Ureter (tissue), 1 donor: ENCODE measurements at regions not wholly inside any gene's neighbourhood (a gene's known extent, or its start where the extent isn't known, plus 50 kb on each side); places are given as distances from the start of the nearest gene placed in this dataset.
"Not testable (repeated sequence)": the region's sequence is repeated elsewhere in the genome, so short reads cannot be mapped to it uniquely, and the experiment has no call there.

ENCODE experiments used
- DNase-seq: peaks from one replicate; pipeline ENCODE4 v3.0.0-alpha.2; 2020; ENCODE audit warnings: low spot score
- donor health status: DM: yes; HTN: yes; CAD: no.

DNA sequence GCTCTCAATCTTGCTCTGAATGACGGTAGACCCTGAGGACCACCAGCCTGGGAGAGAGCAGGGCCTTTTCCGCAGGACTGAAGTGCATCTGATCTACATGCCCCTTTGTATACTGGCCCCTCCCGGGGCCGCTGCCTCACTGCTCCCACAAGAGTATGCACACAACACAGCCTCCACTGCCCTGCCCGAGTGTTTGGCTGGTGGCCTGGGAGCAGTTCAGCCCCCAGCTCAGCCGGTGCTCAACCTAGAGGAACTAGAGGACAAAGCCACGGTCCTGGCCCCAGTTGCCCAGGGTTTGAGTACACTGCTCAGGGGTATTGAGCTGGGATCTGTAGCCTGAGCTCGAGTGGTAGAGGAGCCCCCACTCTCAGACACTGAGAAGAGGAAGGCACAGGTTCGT, 118.9 kb upstream of the CAB39 start:
- no peak for DNase-seq

DNA sequence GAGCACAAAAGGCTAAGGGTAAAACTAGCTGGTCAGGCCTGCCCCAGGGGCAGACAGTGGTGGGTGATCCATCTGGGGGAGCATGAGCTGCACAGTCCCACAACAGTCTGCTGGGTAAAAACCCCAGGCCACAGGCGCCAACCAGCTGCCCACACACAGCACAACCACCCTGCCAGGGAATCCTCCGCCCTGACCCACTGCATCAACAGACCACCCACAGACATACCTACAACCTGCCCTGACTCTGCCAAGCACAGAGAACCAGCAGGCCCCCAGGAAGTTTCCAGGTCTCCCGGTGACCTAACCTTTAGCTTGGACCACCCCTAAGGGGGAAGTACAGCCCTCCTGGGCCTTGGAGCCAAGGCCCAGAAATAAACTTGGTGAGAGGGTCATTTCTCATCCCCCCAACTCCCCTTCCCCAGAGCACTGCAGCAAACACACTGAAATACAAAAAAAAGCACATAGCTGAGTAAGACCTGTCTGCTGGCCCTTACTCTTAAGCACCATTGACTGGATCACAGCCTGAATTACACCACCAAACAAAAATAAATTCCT, 118.3 kb upstream of the CAB39 start:
- no peak for DNase-seq

- no peak for DNase-seq
These were observed 112.8 kb upstream of the CAB39 start for GRCh38 chr2:230599853-230600252.

DNA sequence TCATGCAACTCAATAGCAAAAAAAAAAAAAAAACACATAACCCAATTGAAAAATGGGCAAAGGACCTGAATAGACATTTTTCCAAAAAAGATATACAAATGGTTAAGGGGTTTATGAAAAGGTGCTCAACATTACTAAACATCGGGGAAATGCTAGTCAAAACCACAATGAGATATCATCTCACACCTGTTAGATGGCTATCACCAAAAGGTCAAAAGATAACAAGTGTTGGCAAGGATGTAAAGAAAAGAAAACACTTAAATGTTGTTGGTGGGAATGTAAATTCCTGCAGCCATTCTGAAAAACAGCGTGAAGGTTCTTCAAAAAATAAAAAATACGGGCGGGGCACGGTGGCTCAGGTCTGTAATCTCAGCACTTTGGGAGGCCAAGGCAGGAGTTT, 112.4 kb upstream of the CAB39 start:
- DNase-seq = no peak

DNA sequence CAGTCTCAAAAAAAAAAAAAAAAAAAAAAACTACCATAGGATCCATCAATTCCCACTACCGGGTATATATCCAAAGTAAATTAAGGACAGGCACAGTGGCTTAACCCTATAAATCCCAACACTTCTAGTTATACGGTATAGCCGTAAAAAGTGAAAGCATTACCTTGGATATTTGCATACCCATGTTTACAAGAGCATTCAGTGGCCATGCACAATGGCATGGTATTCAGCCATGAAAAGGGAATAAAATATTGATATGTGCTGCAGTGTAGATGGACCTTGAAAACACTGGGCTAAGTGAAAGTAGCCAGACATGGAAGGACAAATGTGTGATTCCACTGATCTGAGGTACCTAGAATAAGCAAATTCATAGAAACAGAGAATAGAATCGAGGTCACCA, 111.8 kb upstream of the CAB39 start:
- no peak for DNase-seq

DNA sequence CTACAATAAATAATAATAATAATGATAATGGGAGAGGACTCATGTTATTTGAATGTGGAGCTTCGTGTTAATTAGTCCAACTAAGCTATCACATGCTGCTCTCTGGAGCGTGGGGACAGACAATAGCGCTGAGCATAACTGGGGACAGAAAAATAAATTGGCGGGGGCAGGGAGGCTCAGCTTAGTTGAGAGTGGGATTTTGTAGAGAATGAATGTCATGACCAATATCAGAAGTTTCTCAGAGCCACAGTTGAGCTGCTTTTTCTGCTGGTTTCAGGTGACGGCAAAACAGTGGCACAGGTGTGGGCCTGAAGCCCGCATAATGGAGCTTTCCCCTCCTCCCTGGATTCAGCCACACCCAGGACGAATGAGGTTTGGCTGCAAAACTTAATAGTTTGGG, 111.1 kb upstream of the CAB39 start:
- DNase-seq = no peak

DNA sequence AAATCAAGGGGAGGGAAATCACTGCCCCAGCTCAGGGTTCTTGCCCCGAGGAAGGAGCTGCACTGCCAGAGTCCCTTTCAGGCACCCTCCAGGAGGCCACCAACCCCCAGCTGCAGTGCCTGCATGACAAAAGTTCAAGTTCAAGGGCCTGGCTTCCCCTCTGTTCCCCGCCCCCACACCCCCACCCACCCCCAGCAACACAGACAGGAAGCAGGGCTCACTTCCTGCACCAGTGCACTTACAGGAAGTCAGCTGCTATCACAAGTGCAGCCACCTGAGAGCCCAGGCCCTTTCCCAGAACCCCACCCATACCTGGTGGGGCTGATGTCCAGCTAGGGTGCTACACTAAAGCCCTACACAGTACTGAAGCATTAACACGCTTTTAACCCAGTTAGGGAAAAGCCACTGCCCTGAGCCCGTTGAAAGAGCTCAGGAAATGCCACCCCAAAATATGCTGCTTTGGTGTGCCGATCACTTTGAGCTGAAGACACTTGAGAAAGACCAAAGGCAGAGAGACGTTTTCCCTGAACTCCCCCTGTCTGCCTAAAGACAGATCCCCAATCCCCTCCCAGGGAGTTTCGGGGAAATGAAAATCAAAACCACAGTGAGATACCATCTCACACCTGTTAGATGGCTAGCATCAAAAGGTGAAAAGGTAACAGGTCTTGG, 109.9 kb upstream of the CAB39 start:
- DNase-seq = no peak

DNA sequence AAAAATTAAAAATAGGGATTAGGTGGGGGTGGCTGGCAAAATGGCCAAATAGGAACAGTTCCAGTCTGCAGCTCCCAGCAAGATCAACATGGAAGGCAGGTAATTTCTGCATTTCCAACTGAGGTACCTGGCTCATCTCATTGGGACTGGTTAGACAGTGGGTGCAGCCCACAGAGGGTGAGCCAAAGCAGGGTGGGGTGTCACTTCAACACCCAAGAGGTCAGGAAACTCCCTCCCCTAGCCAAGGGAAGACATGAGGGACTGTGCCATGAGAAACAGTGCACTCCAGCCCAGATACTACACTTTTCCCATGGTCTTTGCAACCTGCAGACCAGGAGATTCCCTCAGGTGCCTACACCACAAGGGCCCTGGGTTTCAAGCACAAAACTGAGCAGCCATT, 109.3 kb upstream of the CAB39 start:
- DNase-seq = not testable (repeated sequence)

GRCh38 chr2:230604158-230604557, 108.5 kb upstream of the CAB39 start:
- DNase-seq = not testable (repeated sequence)

- DNase-seq = no peak
These were observed 98.6 kb upstream of the CAB39 start for GRCh38 chr2:230614040-230614439.

GRCh38 chr2:230614913-230615332, 97.7 kb upstream of the CAB39 start:
- DNase-seq = no peak

DNA sequence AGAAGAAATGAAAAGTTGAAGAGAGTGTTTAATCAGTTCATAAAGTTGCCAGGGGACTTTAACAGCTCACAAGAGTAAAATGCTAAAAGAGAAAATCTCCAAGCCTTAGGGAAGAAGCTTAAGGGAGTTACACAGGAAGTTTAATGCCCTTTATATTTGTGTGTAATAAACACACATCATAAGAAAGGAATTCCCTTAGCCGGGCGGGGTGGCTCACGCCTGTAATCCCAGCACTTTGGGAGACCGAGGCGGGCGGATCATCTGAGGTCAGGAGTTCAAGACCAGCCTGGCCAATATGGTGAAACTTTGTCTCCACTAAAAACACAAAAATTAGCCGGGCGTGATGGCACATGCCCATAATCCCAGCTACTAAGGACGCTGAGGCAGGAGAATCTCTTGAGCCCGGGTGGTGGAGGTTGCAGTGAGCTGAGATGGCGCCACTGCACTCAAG, 95.4 kb upstream of the CAB39 start:
- DNase-seq = not testable (repeated sequence)

DNA sequence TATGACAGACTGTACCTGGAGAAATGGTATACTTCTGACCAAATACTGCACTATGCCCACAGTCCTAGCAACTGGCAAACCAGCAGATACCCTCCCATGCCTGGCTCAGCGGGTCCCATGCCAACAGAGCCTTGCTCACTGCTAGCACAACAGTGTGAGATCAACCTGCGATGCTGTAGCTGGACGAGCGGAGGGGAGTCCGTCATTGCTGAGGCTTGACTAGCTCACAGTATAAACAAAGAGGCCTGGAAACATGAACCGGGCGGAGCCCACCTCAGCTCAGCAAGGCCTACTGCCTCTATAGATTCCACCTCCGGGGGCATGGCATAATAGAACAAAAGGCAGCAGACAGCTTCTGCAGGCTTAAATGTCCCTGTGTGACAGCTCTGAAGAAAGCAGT, 93.2 kb upstream of the CAB39 start:
- no peak for DNase-seq

- DNase-seq = not testable (repeated sequence)
These were observed 87.4 kb upstream of the CAB39 start for GRCh38 chr2:230625220-230625619.

DNA sequence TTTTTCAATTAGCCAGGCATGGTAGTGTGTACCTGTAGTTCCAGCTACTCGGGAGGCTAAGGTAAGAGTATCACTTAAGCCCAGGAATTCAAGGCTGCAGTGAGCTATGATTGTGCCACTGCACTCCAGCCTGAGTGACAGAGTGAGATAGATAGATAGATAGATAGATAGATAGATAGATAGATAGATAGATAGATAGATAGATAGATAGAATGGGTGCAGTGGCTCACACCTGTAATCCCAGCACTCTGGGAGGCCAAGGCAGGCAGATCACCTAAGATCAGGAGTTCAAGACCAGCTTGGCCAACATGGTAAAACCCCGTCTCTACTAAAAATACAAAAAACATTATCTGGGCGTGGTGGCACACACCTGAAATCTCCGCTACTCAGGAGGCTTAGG, 85.6 kb upstream of the CAB39 start:
- DNase-seq = not testable (repeated sequence)

GRCh38 chr2:230627806-230628724, 84.6 kb upstream of the CAB39 start:
- DNase-seq = no peak

DNA sequence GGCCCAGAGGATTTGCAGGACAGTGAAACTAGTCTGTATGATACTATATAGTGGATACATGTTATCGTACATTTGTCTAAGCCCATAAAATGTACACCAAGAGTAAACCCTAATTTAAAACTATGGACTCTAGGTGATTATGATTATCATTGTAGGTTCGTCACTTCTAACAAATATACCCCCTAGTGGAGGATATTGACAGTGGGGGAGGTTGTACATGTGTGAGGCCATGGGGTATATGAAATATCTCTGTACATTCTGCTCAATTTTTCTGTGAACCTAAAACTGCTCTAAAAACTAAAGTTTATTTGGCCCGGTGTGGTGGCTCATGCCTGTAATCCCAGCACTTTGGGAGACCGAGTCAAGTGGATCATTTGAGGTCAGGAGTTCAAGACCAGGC, 81.2 kb upstream of the CAB39 start:
- no peak for DNase-seq

DNA sequence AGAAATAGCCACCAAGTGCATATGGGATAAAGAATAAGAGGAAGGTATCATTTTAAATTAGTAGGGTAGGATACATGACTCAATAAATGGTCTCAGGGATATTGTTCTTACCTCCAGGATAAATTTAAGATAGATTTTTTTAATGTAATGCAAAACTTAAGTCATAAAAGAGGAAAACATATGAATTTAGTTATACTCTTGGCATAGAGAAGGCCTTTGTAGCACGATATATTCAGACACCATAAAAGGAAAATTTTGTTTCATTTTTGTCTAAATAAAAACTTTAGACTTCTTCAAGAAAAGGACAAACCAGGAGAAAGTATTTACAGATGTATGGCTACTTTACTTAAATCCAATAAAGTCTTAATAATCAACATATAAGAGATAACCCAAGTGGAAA, 78.5 kb upstream of the CAB39 start:
- no peak for DNase-seq

DNA sequence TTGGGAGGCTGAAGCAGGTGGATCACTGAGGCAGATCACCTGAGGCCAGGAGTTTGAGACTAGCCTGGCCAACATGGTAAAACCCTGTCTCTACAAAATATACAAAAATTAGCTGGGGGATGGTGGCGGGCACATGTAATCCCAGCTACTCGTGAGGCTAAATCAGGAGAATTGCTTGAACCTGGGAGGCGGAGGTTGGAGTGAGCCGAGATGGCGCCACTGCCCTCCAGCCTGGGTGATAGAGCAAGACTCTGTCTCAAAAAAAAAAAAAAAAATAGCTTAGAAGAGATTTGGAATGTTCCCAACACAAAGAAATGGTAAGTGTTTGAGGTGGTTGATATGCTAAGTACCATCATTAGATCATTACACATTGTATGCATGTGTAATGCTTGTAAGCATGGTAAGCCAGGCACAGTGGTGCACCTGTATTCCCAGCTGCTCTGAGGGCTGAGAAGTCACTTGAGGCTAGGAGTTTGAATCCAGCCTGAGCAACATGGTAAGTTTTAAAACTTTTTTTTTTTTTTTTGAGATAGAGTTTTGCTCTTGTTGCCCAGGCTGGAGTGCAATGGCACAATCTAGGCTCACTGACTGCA, 77.8 kb upstream of the CAB39 start:
- DNase-seq = not testable (repeated sequence)

GRCh38 chr2:230636684-230637271, 75.9 kb upstream of the CAB39 start:
- no peak for DNase-seq

DNA sequence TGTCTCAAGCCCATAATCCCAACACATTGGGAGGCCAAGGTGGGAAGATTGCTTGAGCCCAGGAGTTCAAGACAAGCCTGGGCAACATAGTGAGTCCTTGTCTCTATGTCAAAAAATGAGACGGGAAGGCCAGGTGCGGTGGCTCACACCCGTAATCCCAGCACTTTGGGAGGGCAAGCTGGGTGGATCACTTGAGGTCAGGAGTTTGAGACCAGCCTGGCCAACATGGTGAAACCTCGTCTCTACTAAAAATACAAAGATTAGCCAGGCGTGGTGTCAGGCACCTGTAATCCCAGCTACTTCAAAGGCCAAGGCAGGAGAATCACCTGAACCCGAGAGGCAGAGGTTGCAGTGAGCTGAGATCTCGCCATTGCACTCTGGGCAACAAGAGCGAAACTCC, 75.2 kb upstream of the CAB39 start:
- not testable (repeated sequence) for DNase-seq

GRCh38 chr2:230640540-230641011, 72.1 kb upstream of the CAB39 start:
- no peak for DNase-seq
